OCI-LY7 (cell line): ENCODE measurements at regions not wholly inside any gene's neighbourhood (a gene's known extent, or its start where the extent isn't known, plus 50 kb on each side); places are given as distances from the start of the nearest gene placed in this dataset.

ENCODE experiments used
- BruUV-seq: library from RNA; stranded (reverse); fragments of 400-500 nt; replicated peaks from 2 replicates; lab custom pipeline; 2021; lab: Mats Ljungman, UMichigan
- CTCF ChIA-PET: fragments of 300-600 bp; sonication (Branson Sonifier 250); formaldehyde crosslinking; loops from one replicate; lab custom pipeline; 2022; ENCODE audit warnings: antibody characterized with exemption; ENCODE audit not compliant: unreplicated experiment; lab: Charles Lee
- POLR2A ChIA-PET: fragments of 300-600 bp; sonication (Branson Sonifier 250); formaldehyde crosslinking; loops from one replicate; lab custom pipeline; 2022; ENCODE audit warnings: antibody characterized with exemption; lab: Charles Lee
- DNase-seq: peaks from one replicate; pipeline ENCODE4 v3.0.0-alpha.2; 2015; ENCODE audit warnings: low spot score
- H2AFZ ChIP-seq: fragments of 200-600 bp; sonication (generic), shearing (Covaris generic); 2 replicates; pipeline ENCODE4 v1.6.1; 2014; ENCODE audit warnings: mild to moderate bottlenecking, antibody characterized with exemption, low read length, moderate library complexity
- H3K27ac ChIP-seq: fragments of 200-600 bp; sonication (generic); 2 replicates; pipeline ENCODE4 v1.5.1; 2014; ENCODE audit warnings: mixed run types, low read depth, mild to moderate bottlenecking, moderate library complexity, low read length, inconsistent platforms; ENCODE audit not compliant: poor library complexity, severe bottlenecking
- H3K36me3 ChIP-seq: fragments of 200-600 bp; sonication (generic); 2 replicates; pipeline ENCODE4 v1.6.1; 2014; ENCODE audit warnings: mild to moderate bottlenecking, antibody characterized with exemption, low read length, moderate library complexity, mixed read lengths; ENCODE audit not compliant: insufficient read depth
- H3K4me1 ChIP-seq: fragments of 200-600 bp; sonication (generic); 2 replicates; pipeline ENCODE4 v1.5.1; 2014; ENCODE audit warnings: mild to moderate bottlenecking, low read length; ENCODE audit not compliant: insufficient read depth, poor library complexity, severe bottlenecking
- H3K4me2 ChIP-seq: fragments of 200-600 bp; sonication (generic); 2 replicates; pipeline ENCODE4 v1.6.1; 2014; ENCODE audit warnings: mild to moderate bottlenecking, low read length
- H3K4me3 ChIP-seq: fragments of 200-600 bp; sonication (generic); 2 replicates; pipeline ENCODE4 v1.5.1; 2014; ENCODE audit warnings: mild to moderate bottlenecking, low read depth, low read length; ENCODE audit not compliant: poor library complexity, severe bottlenecking
- H3K79me2 ChIP-seq: fragments of 200-600 bp; sonication (generic); 2 replicates; pipeline ENCODE4 v1.6.1; 2016; ENCODE audit warnings: low read depth, mild to moderate bottlenecking, low read length, moderate library complexity, mixed read lengths; ENCODE audit not compliant: insufficient read depth
- H3K9me2 ChIP-seq: fragments of 200-600 bp; sonication (generic); 2 replicates; pipeline ENCODE4 v1.6.1; 2016; ENCODE audit warnings: mild to moderate bottlenecking, low read length, mixed read lengths; ENCODE audit not compliant: insufficient read depth
- H3K9me3 ChIP-seq: fragments of 200-600 bp; sonication (generic); 2 replicates; pipeline ENCODE4 v1.6.1; 2014; ENCODE audit warnings: mild to moderate bottlenecking, mixed run types, low read length, mixed read lengths
- H4K20me1 ChIP-seq: fragments of 200-600 bp; sonication (generic); 2 replicates; pipeline ENCODE4 v1.6.1; 2014; ENCODE audit warnings: mild to moderate bottlenecking, antibody characterized with exemption, low read length, moderate library complexity, mixed read lengths; ENCODE audit not compliant: insufficient read depth
- CTCF ChIP-seq: fragments of 200-600 bp; sonication (generic); conservative IDR thresholded peaks from 2 replicates; pipeline ENCODE4 v1.5.1; 2014; ENCODE audit warnings: mild to moderate bottlenecking, antibody characterized with exemption, low read length, moderate library complexity, mixed read lengths
- EZH2phosphoT487 ChIP-seq: fragments of 200-600 bp; sonication (generic); IDR thresholded peaks from 2 replicates; pipeline ENCODE4 v1.6.1; 2018; ENCODE audit warnings: low read depth, borderline replicate concordance, mild to moderate bottlenecking, mixed run types, antibody characterized with exemption, low read length, moderate library complexity, mixed read lengths
- intact Hi-C: fragments of 100-400 bp; cut with micrococcal nuclease; formaldehyde crosslinking; loops from one replicate; pipeline ENCODE4 v1.10.0; 2022; ENCODE audit not compliant: unreplicated experiment

GRCh38 chr22:47698906-47699305 lies 936.5 kb downstream of the TBC1D22A start:
- H3K36me3 ChIP-seq: no peaks in the 10 kb centered on the region
- POLR2A ChIA-PET: no interaction called here
- TF ChIP-seq EZH2phosphoT487 (no peak), CTCF (no peak)
- H2AFZ ChIP-seq: no peak overlapping the region
- H3K4me2 ChIP-seq: no peak overlapping the region
- no peaks in the 10 kb centered on the region for H3K79me2 ChIP-seq
- no peak for DNase-seq
- no peaks in the 10 kb centered on the region for H3K9me3 ChIP-seq
- no peaks in the 10 kb centered on the region for H3K9me2 ChIP-seq
- CTCF ChIA-PET: no interaction called here
- no peak overlapping the region for H3K27ac ChIP-seq
- intact Hi-C loops: no loop called here
- no TSS peak for BruUV-seq
- no peaks in the 10 kb centered on the region for H4K20me1 ChIP-seq
- H3K4me3 ChIP-seq: no peak overlapping the region
- H3K4me1 ChIP-seq: no peaks in the 10 kb centered on the region

GRCh38 chr22:47697861-47698260 lies 935.4 kb downstream of the TBC1D22A start:
- ChIA-PET CTCF (no interaction called here), POLR2A (no interaction called here)
- Histone ChIP-seq H3K36me3 (no peaks in the 10 kb centered on the region), H3K79me2 (no peaks in the 10 kb centered on the region), H3K4me2 (no peak overlapping the region), H3K9me3 (no peaks in the 10 kb centered on the region), H2AFZ (no peak overlapping the region), H4K20me1 (no peaks in the 10 kb centered on the region), H3K4me1 (no peaks in the 10 kb centered on the region), H3K27ac (no peak overlapping the region), H3K4me3 (no peak overlapping the region), H3K9me2 (no peaks in the 10 kb centered on the region)
- intact Hi-C loops: no loop called here
- BruUV-seq: no TSS peak
- TF ChIP-seq CTCF (no peak), EZH2phosphoT487 (no peak)
- no peak for DNase-seq

- Histone ChIP-seq H3K79me2 (no peaks in the 10 kb centered on the region), H3K4me3 (no peak overlapping the region), H3K4me1 (no peaks in the 10 kb centered on the region), H3K9me3 (no peaks in the 10 kb centered on the region), H2AFZ (no peak overlapping the region), H3K4me2 (no peak overlapping the region), H4K20me1 (no peaks in the 10 kb centered on the region), H3K9me2 (no peaks in the 10 kb centered on the region), H3K27ac (no peak overlapping the region), H3K36me3 (no peaks in the 10 kb centered on the region)
- no peak for DNase-seq
- ChIA-PET CTCF (no interaction called here), POLR2A (no interaction called here)
- intact Hi-C loops: no loop called here
- BruUV-seq: no TSS peak
- TF ChIP-seq EZH2phosphoT487: no peak
- TF ChIP-seq CTCF: no peak
Measured at GRCh38 chr22:47696776-47697175, 934.3 kb downstream of the TBC1D22A start.
